Esophagus squamous epithelium (tissue), 4 donors: ENCODE measurements at regions not wholly inside any gene's neighbourhood (a gene's known extent, or its start where the extent isn't known, plus 50 kb on each side); places are given as distances from the start of the nearest gene placed in this dataset.

ENCODE experiments used
- POLR2A ChIP-seq, 4 donors: fragments of 450-650 bp; IDR thresholded peaks; one replicate each; pipeline ENCODE4 v1.6.1; 2017; ENCODE audit warnings: antibody characterized with exemption in 4 of 4, mild to moderate bottlenecking in 4 of 4, moderate library complexity in 3 of 4
- TF ChIP-seq, protein P1 (sequence below), 6 experiments: fragments of 450-650 bp in 4 of 6; fragments of 200-600 bp in 2 of 6; sonication (generic) in 2 of 6; IDR thresholded peaks; one replicate each; pipeline ENCODE4 v1.5.1; 2016 to 2019; ENCODE audit warnings: antibody characterized with exemption in 6 of 6, mild to moderate bottlenecking in 4 of 6, moderate library complexity in 4 of 6

DNA sequence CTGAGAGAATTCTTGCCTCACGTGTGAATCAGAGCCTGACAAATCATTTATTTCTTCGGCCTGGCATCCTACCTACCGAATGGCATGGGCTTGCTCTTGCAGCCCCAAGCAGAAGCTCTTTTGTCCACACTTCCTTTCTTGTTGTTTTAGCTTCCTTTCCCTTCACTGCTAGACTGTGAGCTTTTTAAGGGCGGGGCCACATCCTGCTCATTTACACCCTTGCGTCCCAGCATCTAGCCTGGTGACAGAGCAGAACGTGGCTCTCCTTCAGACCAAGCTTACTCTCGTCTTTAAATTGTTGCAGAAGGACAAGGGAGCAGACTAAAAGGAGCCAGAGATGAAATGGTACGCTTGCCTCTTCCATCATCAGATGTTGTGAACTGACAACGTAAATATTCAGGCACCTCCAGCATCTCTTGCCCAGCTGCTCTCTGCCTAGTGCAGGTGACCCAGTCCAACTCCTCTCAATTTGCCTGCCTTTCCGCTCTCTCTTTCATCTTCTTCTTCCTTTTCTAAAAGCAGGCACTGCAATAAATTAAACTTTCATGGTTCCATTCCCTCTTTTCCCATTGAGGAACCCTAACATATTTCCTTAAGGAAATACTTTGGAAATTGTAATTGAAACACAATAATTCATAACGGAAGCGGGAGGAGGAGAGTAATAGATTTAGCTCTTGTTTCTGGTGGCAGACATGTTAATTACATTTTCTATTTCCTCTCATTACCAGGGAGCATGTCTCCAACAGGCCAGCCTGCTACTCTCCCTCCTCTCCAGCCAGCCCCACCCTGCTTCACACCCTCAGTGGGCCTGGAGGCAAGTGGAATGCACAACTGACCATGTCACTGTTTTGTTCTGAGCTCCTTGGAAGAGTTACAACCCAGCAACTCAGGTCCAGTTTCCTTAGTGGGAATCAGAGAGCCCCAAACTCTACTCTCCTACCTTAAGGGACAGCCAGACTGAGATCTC is 228.1 kb upstream of the TRIB2 start:
- TF ChIP-seq, protein P1, sequence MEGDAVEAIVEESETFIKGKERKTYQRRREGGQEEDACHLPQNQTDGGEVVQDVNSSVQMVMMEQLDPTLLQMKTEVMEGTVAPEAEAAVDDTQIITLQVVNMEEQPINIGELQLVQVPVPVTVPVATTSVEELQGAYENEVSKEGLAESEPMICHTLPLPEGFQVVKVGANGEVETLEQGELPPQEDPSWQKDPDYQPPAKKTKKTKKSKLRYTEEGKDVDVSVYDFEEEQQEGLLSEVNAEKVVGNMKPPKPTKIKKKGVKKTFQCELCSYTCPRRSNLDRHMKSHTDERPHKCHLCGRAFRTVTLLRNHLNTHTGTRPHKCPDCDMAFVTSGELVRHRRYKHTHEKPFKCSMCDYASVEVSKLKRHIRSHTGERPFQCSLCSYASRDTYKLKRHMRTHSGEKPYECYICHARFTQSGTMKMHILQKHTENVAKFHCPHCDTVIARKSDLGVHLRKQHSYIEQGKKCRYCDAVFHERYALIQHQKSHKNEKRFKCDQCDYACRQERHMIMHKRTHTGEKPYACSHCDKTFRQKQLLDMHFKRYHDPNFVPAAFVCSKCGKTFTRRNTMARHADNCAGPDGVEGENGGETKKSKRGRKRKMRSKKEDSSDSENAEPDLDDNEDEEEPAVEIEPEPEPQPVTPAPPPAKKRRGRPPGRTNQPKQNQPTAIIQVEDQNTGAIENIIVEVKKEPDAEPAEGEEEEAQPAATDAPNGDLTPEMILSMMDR (IDR thresholded peaks at IDR 0.05), result no peak
- TF ChIP-seq POLR2A (IDR thresholded peaks at IDR 0.05), result no peak
